GM23338 (cell line): ENCODE measurements at regions not wholly inside any gene's neighbourhood (a gene's known extent, or its start where the extent isn't known, plus 50 kb on each side); places are given as distances from the start of the nearest gene placed in this dataset.
A peak's percentile ranks its signal among the peaks of the same experiment; 100 is the strongest.

ENCODE experiments used
- ATAC-seq: fragments of 200-7000 bp; cut with Tn5 transposase; 3 replicates; pipeline ENCODE4 v1.9.1; 2020
- DNase-seq: peaks from one replicate; pipeline ENCODE4 v3.0.0-alpha.2; 2015; ENCODE audit warnings: low spot score
- H2AFZ ChIP-seq: fragments of 200-600 bp; sonication (generic); 2 replicates; pipeline ENCODE4 v1.8.0; 2016; ENCODE audit warnings: antibody characterized with exemption, mild to moderate bottlenecking, moderate library complexity
- H3F3A ChIP-seq: fragments of 200-600 bp; sonication (generic); replicated peaks from 2 replicates; pipeline ENCODE4 v1.8.0; 2017; ENCODE audit warnings: antibody characterized with exemption, mixed run types, low read depth
- H3K27ac ChIP-seq: fragments of 200-600 bp; sonication (generic); 2 replicates; pipeline ENCODE4 v1.6.1; 2016; ENCODE audit warnings: low read depth
- H3K27me3 ChIP-seq: fragments of 200-600 bp; sonication (generic); 2 replicates; pipeline ENCODE4 v1.8.0; 2016; ENCODE audit warnings: mild to moderate bottlenecking, mixed run types, moderate library complexity; ENCODE audit not compliant: insufficient read depth
- H3K36me3 ChIP-seq: fragments of 200-600 bp; sonication (generic); 2 replicates; pipeline ENCODE4 v1.8.0; 2016; ENCODE audit warnings: mild to moderate bottlenecking; ENCODE audit not compliant: insufficient read depth
- H3K4me1 ChIP-seq: fragments of 200-600 bp; sonication (generic); 2 replicates; pipeline ENCODE4 v1.8.0; 2016; ENCODE audit warnings: mild to moderate bottlenecking, moderate library complexity; ENCODE audit not compliant: insufficient read depth
- H3K4me2 ChIP-seq: fragments of 200-600 bp; sonication (generic); 2 replicates; pipeline ENCODE4 v1.7.1; 2017; ENCODE audit warnings: mixed run types
- H3K4me3 ChIP-seq: fragments of 200-600 bp; sonication (generic); 2 replicates; pipeline ENCODE4 v1.6.1; 2016; ENCODE audit warnings: mixed run types
- H3K79me2 ChIP-seq: fragments of 200-600 bp; sonication (generic); replicated peaks from 2 replicates; pipeline ENCODE4 v1.8.0; 2017; ENCODE audit warnings: mild to moderate bottlenecking; ENCODE audit not compliant: insufficient read depth
- H3K9me2 ChIP-seq: fragments of 200-600 bp; sonication (generic); 2 replicates; pipeline ENCODE4 v1.8.0; 2017; ENCODE audit not compliant: insufficient read depth
- H4K20me1 ChIP-seq: fragments of 200-600 bp; sonication (generic); replicated peaks from 2 replicates; pipeline ENCODE4 v1.8.0; 2017; ENCODE audit warnings: mild to moderate bottlenecking; ENCODE audit not compliant: insufficient read depth
- H3K27ac Mint-ChIP-seq: 2 replicates; pipeline ENCODE4 v1.8.0; 2020; ENCODE audit warnings: inconsistent platforms, mild to moderate bottlenecking, moderate library complexity, mixed read lengths
- H3K27me3 Mint-ChIP-seq: 3 replicates; pipeline ENCODE4 v1.8.0; 2022; ENCODE audit warnings: low read depth, mild to moderate bottlenecking, moderate library complexity, mixed read lengths, inconsistent platforms; ENCODE audit not compliant: insufficient read depth, poor library complexity
- H3K36me3 Mint-ChIP-seq: 3 replicates; pipeline ENCODE4 v1.8.0; 2021; ENCODE audit warnings: low read depth, mild to moderate bottlenecking, inconsistent platforms, moderate library complexity, mixed read lengths
- H3K4me1 Mint-ChIP-seq: 3 replicates; pipeline ENCODE4 v1.8.0; 2020; ENCODE audit warnings: mild to moderate bottlenecking, inconsistent platforms, mixed read lengths
- H3K4me3 Mint-ChIP-seq: 3 replicates; pipeline ENCODE4 v1.8.0; 2021; ENCODE audit warnings: moderate library complexity, mild to moderate bottlenecking, inconsistent platforms, mixed read lengths
- H3K9me3 Mint-ChIP-seq: 3 replicates; pipeline ENCODE4 v1.8.0; 2020; ENCODE audit warnings: moderate library complexity, mild to moderate bottlenecking, inconsistent platforms, mixed read lengths
- CREB1 ChIP-seq: fragments of 250-450 bp; sonication (Bioruptor Pico); IDR thresholded peaks from 2 replicates; pipeline ENCODE4 v1.5.0; 2020; ENCODE audit warnings: low read depth, mild to moderate bottlenecking, moderate library complexity
- ETS1 ChIP-seq: IDR thresholded peaks from 2 replicates; pipeline ENCODE4 v1.6.1; 2016; ENCODE audit warnings: antibody characterized with exemption
- EZH2 ChIP-seq: fragments of 200-600 bp; sonication (generic); IDR thresholded peaks from one replicate; pipeline ENCODE4 v1.8.0; 2017; ENCODE audit warnings: antibody characterized with exemption, mild to moderate bottlenecking, low read depth; ENCODE audit not compliant: unreplicated experiment
- EZH2phosphoT487 ChIP-seq: fragments of 200-600 bp; sonication (generic); IDR thresholded peaks from one replicate; pipeline ENCODE4 v1.8.1; 2018; ENCODE audit warnings: antibody characterized with exemption; ENCODE audit not compliant: unreplicated experiment
- JUNB ChIP-seq: IDR thresholded peaks from one replicate; pipeline ENCODE4 v1.6.1; 2016; ENCODE audit warnings: antibody characterized with exemption; ENCODE audit not compliant: unreplicated experiment
- NANOG ChIP-seq: IDR thresholded peaks from 2 replicates; pipeline ENCODE4 v1.6.1; 2016; ENCODE audit warnings: antibody characterized with exemption, borderline replicate concordance
- POLR2AphosphoS5 ChIP-seq: IDR thresholded peaks from 2 replicates; pipeline ENCODE4 v1.6.1; 2016; ENCODE audit warnings: antibody characterized with exemption, low read depth
- STAT1 ChIP-seq: IDR thresholded peaks from one replicate; pipeline ENCODE4 v1.6.1; 2016; ENCODE audit warnings: antibody characterized with exemption; ENCODE audit not compliant: unreplicated experiment
- ZNF114 ChIP-seq: fragments of 250-450 bp; sonication (Bioruptor Pico); IDR thresholded peaks from 2 replicates; pipeline ENCODE4 v1.5.0; 2020; ENCODE audit warnings: mild to moderate bottlenecking, moderate library complexity
- ZNF331 ChIP-seq: fragments of 250-450 bp; sonication (Bioruptor Pico); IDR thresholded peaks from 2 replicates; pipeline ENCODE4 v1.5.0; 2020; ENCODE audit warnings: low read depth, mild to moderate bottlenecking, moderate library complexity
- ZNF462 ChIP-seq: fragments of 250-450 bp; sonication (Bioruptor Pico); IDR thresholded peaks from 2 replicates; pipeline ENCODE4 v1.5.0; 2020; ENCODE audit warnings: mild to moderate bottlenecking, moderate library complexity

- H3K27ac Mint-ChIP-seq, result no peak overlapping the region
- no peak for TF ChIP-seq STAT1
- no peak for TF ChIP-seq EZH2
- TF ChIP-seq NANOG, result no peak
- peak; percentile 80 for ATAC-seq
Measured at GRCh38 chr4:108333353-108333942, 164.7 kb upstream of the LEF1 start.

GRCh38 chr4:108331905-108332632 is 163.3 kb upstream of the LEF1 start:
- H3K4me1 ChIP-seq, result peaks cover 17% of the 10 kb centered on the region
- ATAC-seq, result peak; percentile 71
- no peak overlapping the region; the same call in 1 of the 2 replicates for H3K27ac Mint-ChIP-seq
- TF ChIP-seq ZNF462 (CRISPR knock-in tag), result no peak
- TF ChIP-seq ZNF114 (CRISPR knock-in tag), result no peak
- TF ChIP-seq JUNB, result no peak
- TF ChIP-seq NANOG, result no peak
- no peak for TF ChIP-seq EZH2
- no peak for TF ChIP-seq EZH2phosphoT487
- TF ChIP-seq POLR2AphosphoS5, result no peak
- no peak for TF ChIP-seq ZNF331
- TF ChIP-seq CREB1 (CRISPR knock-in tag), result no peak
- TF ChIP-seq ETS1, result no peak
- no peaks in the 10 kb centered on the region for H3K9me2 ChIP-seq
- no peaks in the 10 kb centered on the region for H3K79me2 ChIP-seq
- no peaks in the 10 kb centered on the region for H3K9me3 Mint-ChIP-seq
- no peak overlapping the region for H3K4me3 ChIP-seq
- no peak overlapping the region for H3K4me2 ChIP-seq
- H3K27ac ChIP-seq, result no peak overlapping the region
- H4K20me1 ChIP-seq, result no peaks in the 10 kb centered on the region
- no peaks in the 10 kb centered on the region for H3K36me3 Mint-ChIP-seq
- no peak for DNase-seq
- H3F3A ChIP-seq, result no peaks in the 10 kb centered on the region
- H3K4me1 Mint-ChIP-seq, result peaks cover 17% of the 10 kb centered on the region
- H3K4me3 Mint-ChIP-seq, result no peak overlapping the region
- H3K27me3 ChIP-seq, result no peaks in the 10 kb centered on the region
- no peaks in the 10 kb centered on the region for H3K36me3 ChIP-seq
- H2AFZ ChIP-seq, result 0 out of 2 replicates have a peak overlapping the region, but pooled peaks have one; percentile 34
- H3K27me3 Mint-ChIP-seq, result no peaks in the 10 kb centered on the region

More at GRCh38 chr4:108333353-108333942, 164.7 kb upstream of the LEF1 start:
- Mint-ChIP-seq H3K27me3 (no peaks in the 10 kb centered on the region), H3K4me3 (no peak overlapping the region), H3K4me1 (peaks cover 17% of the 10 kb centered on the region), H3K9me3 (no peaks in the 10 kb centered on the region), H3K36me3 (no peaks in the 10 kb centered on the region)
- Histone ChIP-seq H3K27me3 (no peaks in the 10 kb centered on the region), H3K36me3 (no peaks in the 10 kb centered on the region), H3K9me2 (no peaks in the 10 kb centered on the region), H3K27ac (no peak overlapping the region), H3F3A (no peaks in the 10 kb centered on the region), H3K4me2 (peak overlapping the region; percentile 37), H3K4me1 (peaks cover 17% of the 10 kb centered on the region), H4K20me1 (no peaks in the 10 kb centered on the region), H3K4me3 (no peak overlapping the region), H3K79me2 (no peaks in the 10 kb centered on the region), H2AFZ (no peak overlapping the region; the same call in 1 of the 2 replicates)
- DNase-seq, result peak; percentile 46
